AG04450 (cell line): ENCODE measurements at regions not wholly inside any gene's neighbourhood (a gene's known extent, or its start where the extent isn't known, plus 50 kb on each side); places are given as distances from the start of the nearest gene placed in this dataset.

Experiments used
- CTCF ChIA-PET: fragments of 300-600, 350-600 bp; formaldehyde crosslinking; extraction: SDS; loops from one replicate; lab custom pipeline; 2022; ENCODE audit warnings: antibody characterized with exemption, inconsistent platforms; lab: Charles Lee
- POLR2A ChIA-PET: fragments of 350-600 bp; formaldehyde crosslinking; extraction: SDS; loops from one replicate; lab custom pipeline; 2021; ENCODE audit warnings: antibody characterized with exemption, inconsistent platforms; lab: Yijun Ruan, JAX
- DNase-seq: peaks from one replicate; pipeline ENCODE4 v3.0.0-alpha.2; 2011; ENCODE audit warnings: low read depth, low spot score
- H3K27ac ChIP-seq: one replicate; pipeline ENCODE4 v1.5.1; 2012; ENCODE audit warnings: low read depth, low read length, control low read depth
- H3K27me3 ChIP-seq: one replicate; pipeline ENCODE4 v1.6.0; 2012; ENCODE audit warnings: low read length; ENCODE audit not compliant: control insufficient read depth, insufficient read depth
- H3K4me3 ChIP-seq: 2 replicates; pipeline ENCODE4 v1.5.1; 2011; ENCODE audit warnings: mild to moderate bottlenecking, low read depth, low read length, control low read depth
- H3K9me3 ChIP-seq: 2 replicates; pipeline ENCODE4 v1.5.1; 2012; ENCODE audit warnings: low read length; ENCODE audit not compliant: control insufficient read depth, insufficient read depth
- CTCF ChIP-seq: IDR thresholded peaks from 2 replicates; pipeline ENCODE4 v1.5.1; 2011; ENCODE audit warnings: low read depth, low read length, control low read depth, inconsistent platforms

GRCh38 chr2:193935114-193935513, 1721.9 kb upstream of the SLC39A10 start:
- POLR2A ChIA-PET = no interaction called here
- no peak for TF ChIP-seq CTCF
- no peak for DNase-seq
- H3K4me3 ChIP-seq = no peak overlapping the region
- H3K9me3 ChIP-seq = no peaks in the 10 kb centered on the region
- no peak overlapping the region for H3K27ac ChIP-seq
- CTCF ChIA-PET = interaction anchor here (0.7 kb wide), 1 partner anchor 396 kb away, joined by 3 read pairs; no protein-coding TSS in a partner anchor
- H3K27me3 ChIP-seq = no peaks in the 10 kb centered on the region

- DNase-seq = no peak
- CTCF ChIA-PET = interaction anchor here (0.6 kb wide), 1 partner anchor 599 kb away, joined by 3 read pairs; no protein-coding TSS in a partner anchor
- TF ChIP-seq CTCF = no peak
- Histone ChIP-seq H3K27ac (no peak overlapping the region), H3K9me3 (no peaks in the 10 kb centered on the region), H3K4me3 (no peak overlapping the region), H3K27me3 (no peaks in the 10 kb centered on the region)
- POLR2A ChIA-PET = no interaction called here
These were observed 1727.9 kb upstream of the SLC39A10 start for GRCh38 chr2:193929131-193929530.

- CTCF ChIA-PET = no interaction called here
- POLR2A ChIA-PET = no interaction called here
- no peak overlapping the region for H3K4me3 ChIP-seq
- no peak for DNase-seq
- no peak overlapping the region for H3K27ac ChIP-seq
- H3K9me3 ChIP-seq = peaks cover 8% of the 10 kb centered on the region; the same call in 1 of the 2 replicates
- H3K27me3 ChIP-seq = no peaks in the 10 kb centered on the region
- TF ChIP-seq CTCF = no peak
These were observed 1712.8 kb upstream of the TMEFF2 start for GRCh38 chr2:193907561-193907960.

- TF ChIP-seq CTCF = no peak
- ChIA-PET POLR2A (no interaction called here), CTCF (no interaction called here)
- H3K9me3 ChIP-seq = peaks cover 9% of the 10 kb centered on the region
- H3K4me3 ChIP-seq = no peak overlapping the region
- H3K27me3 ChIP-seq = no peaks in the 10 kb centered on the region
- no peak overlapping the region for H3K27ac ChIP-seq
- DNase-seq = no peak
These were observed 1705.6 kb upstream of the TMEFF2 start for GRCh38 chr2:193900292-193900691.

- CTCF ChIA-PET = no interaction called here
- DNase-seq = no peak
- Histone ChIP-seq H3K4me3 (no peak overlapping the region), H3K9me3 (no peaks in the 10 kb centered on the region), H3K27me3 (no peaks in the 10 kb centered on the region), H3K27ac (no peak overlapping the region)
- no peak for TF ChIP-seq CTCF
- POLR2A ChIA-PET = no interaction called here
These were observed 1700.5 kb upstream of the TMEFF2 start for GRCh38 chr2:193895226-193895625.
